ENCODE measurements at regions not wholly inside any gene's neighbourhood (a gene's known extent, or its start where the extent isn't known, plus 50 kb on each side); places are given as distances from the start of the nearest gene placed in this dataset.
"Not testable (repeated sequence)": the region's sequence is repeated elsewhere in the genome, so short reads cannot be mapped to it uniquely, and the experiment has no call there.

DNA sequence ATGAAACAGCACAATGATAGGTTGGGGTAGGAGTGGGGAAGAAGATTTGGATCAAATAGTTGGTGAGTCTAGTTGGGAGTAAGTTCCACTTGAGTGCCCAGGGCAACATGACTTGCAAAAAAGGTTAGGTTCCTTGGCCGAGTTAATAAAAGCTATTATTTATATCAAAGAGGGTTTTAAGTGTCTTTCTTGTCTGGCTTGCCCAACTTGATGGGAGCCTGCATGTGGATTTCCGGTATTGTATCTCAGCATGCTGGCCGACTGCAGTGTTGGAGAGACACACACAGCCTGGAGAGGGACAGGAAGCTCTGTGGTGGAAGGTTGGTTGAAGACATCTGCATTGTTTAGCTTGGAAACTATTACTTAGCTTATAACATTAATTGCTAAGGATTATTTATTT is 449.5 kb upstream of the TBL1XR1 start:
- DNase-seq: peak in 1 of 2 donors; percentile 22

DNA sequence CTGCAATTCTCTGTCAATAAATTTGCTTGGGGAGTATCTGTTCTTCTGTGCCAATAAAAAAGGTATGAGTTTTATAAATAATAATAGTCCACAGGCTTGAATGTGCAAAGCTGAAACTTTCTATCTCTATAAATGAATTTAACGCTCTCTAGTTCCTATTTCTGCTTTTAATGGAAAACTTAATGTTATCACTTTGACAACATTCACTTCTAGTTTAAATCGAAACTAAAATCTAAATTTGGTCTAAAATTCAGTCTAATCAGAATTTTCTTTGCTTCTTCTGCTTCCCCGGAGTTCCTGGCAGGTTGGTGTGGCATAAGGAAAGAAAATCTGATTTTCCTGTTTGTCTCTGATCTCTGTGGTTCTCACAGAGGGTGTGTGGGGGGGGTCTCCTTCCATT is 450.1 kb upstream of the TBL1XR1 start:
- DNase-seq: peak in 1 of 2 donors; percentile 8

DNA sequence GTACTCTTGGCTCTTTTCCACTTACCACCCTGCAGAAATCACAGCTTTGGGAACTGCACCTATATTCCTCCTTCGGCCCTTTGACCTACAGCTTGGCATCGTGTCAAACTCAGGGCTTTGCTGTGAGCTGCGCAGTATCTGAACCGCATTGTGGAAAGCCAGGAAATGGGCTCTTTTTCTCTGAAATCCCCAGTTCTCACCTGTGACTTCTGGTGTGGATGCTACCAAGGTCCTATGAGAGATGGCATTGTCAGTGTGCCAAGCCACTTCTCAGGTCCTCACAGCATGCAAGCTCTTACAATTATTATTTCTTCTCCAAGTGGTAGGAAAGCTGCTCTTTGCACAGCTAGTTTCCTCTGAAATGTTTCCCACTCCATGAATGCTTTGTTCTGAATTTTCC is 450.6 kb upstream of the TBL1XR1 start:
- DNase-seq: no peak

DNA sequence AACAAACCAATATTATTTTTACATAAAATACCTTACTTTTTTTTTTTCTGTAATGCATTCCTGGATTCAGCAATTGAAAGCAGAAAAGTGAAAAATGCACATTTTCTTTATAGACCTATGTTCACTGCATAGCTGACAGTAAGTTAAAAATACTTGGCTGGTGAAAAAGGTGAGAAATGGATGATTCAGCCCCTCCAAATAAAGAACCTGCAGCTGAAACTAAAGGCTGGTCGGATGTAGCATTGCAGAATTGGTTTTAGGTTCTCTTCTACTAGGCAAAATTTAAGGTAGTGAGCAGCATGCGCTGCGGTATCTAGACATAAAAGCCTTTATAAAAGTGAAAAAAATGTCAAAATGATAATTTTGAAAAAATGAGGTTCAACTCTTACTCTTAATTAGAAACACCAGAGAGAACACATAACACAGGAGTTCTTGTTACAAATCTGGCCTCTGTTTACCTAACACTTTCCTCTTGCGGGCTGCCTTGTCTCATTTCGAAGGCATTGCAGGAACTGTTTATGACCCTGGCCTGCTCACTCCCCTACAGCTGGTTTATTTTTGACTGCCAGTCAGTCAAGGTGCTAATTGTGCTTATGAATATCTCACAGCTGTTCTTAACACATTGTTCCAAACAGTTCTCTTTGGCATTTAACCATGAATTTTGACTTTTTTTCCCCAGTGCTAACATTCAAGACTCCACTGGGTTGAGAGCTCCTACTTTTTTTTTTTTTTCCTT is 455.4 kb upstream of the TBL1XR1 start:
- DNase-seq: no peak

DNA sequence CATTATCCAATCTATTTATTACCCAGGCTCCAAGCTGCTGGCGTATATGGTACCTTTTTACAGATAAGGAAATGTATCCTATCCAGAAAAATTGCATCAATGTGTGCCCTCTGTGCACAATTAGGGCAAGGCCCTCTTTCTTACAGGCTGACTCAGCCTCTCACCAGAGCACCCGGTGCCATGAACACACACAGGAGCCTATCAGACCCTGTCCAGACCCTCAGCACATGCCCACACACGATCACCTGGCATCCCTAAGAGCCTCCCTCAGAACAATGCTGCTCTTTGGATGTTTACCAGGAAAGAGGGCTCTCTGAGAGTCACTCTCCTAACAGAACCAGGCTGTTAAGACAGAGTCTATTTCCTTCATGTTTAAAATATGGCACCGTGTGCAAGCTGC is 460.0 kb upstream of the TBL1XR1 start:
- no peak for DNase-seq

DNA sequence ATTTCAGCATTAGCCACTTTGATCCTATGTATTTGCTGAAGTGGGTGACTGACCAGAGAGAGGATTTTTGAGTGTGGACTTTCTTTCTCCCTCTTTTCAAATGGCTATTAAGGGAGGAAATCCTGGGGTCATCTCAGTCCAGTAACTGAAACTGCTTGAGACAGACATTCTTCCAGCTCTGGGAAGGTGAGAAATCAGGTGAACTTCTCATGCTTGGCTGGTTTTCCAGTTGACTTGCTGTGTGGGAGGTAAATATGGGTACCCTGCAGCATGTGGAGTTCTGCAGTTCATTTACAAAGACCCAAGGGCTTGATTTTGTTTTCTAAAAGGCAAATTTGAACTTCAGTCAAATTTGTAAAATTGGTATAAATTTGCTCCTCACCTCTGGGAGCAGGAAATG is 461.1 kb upstream of the TBL1XR1 start:
- DNase-seq: no peak

DNA sequence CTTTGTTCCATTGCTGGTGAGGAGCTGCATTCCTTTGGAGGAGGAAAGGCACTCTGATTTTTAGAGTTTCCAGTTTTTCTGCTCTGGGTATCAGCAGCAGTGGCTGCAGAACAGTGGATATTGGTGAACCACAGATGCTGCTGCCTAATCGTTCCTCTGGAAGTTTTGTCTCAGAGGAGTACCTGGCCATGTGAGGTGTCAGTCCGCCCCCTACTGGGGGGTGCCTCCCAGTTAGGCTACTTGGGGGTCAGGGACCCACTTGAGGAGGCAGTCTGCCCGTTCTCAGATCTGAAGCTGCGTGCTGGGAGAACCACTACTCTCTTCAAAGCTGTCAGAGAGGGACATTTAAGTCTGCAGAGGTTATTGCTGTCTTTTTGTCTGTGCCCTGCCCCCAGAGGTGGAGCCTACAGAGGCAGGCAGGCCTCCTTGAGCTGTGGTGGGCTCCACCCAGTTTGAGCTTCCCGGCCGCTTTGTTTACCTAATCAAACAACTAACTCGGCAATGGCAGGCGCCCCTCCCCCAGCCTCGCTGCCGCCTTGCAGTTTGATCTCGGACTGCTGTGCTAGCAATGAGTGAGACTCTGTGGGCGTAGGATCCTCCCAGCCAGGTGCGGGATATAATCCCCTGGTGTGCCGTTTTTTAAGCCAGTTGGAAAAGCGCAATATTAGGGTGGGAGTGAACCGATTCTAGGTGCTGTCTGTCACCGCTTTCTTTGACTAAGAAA is 467.3 kb upstream of the TBL1XR1 start:
- not testable (repeated sequence) for DNase-seq

DNA sequence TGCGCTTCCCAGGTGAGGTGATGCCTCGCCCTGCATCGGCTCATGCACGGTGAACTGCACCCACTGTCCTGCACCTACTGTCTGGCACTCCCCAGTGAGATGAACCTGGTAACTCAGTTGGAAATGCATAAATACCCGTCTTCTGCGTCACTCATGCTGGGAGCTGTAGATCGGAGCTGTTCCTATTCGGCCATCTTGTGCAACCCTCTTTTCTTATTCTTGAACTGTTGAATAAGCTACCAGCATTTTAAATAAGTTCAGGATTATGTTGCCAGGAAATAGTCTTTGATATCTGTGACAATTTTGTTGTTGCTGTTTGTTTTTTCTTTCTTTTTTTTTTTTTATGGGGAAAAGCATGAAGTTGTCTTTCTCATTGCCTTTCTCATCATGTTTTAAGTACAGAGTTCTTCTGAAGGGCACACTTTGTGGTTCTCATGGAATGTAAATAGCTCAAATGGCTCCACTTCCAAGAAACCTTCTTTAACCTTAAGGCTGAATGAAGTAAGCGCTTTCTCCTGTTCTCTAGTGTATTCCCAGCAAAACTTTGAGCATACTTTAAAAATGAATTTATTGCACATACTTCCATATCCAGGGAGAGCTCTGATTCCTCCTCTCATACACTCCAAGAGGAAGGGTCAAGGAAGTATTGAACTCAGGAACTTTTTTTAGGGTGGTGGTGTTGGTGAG is 468.0 kb upstream of the TBL1XR1 start:
- DNase-seq: no peak

DNA sequence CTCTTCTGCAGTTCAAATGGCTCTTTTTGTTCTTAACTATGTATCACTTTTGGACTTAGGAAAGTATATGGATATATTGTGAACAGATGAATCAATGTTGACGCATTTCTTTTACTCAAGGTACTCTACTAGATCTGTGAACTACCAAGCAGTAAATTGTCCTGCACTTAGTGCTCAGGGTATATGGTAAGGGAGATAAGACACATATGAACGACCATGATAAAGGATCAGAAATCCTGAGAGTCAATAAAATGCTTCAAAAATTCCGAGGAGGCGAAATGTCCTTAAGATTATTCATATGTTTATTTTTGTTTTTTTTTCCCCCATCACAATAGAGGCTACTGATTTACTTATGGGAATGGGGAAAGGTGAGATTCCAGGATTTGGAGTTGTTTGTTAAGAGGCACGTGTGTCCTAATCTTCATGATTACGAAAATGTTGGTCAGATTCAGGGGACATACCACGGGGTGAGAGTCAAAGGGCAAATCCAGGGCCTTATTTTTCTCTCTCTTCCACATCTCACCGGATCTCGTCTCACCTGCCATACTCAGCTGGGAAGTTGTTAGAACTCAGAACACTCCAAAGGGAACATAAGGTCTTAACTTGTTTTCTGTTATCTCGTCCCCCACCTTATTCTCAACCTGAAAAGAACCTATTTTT is 475.1 kb upstream of the TBL1XR1 start:
- no peak for DNase-seq

DNA sequence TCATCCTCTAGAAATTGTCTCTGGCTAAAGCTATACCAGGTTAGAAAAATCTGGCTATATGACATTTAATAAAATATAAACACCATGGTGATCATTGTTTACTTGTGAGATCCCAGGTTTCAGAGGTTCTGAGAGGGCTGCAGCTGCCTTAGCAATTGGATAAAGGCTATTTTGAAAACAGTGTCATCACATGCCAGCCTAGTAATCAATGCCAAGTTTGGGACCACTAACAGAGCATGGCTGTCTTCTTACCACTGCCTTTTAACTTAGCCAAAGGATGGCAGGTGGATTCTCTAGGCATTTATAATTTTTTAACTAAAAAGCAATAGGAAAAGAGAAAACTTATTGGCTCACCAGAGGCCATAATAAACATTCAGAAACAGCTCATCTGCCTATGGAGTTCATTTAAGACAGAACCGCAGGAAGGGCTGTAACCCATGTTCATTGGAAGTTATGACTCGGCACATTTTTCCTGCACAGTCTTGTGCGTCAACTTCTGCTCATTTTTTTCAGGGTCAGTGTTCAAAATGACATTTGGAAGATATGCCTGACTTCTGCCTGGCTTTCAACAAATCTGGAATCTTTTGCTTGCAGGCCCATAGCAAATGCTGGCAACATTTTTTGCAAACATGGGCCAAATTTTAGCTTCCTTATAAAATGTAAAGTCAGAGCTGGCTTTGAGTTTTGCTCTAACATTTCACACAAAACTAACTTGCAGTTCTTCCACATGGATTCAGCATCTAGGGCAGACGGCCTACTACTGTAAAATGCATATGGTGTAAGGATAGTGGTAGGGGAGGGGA is 476.0 kb upstream of the TBL1XR1 start:
- peak; percentile 16 to 26 for DNase-seq

DNA sequence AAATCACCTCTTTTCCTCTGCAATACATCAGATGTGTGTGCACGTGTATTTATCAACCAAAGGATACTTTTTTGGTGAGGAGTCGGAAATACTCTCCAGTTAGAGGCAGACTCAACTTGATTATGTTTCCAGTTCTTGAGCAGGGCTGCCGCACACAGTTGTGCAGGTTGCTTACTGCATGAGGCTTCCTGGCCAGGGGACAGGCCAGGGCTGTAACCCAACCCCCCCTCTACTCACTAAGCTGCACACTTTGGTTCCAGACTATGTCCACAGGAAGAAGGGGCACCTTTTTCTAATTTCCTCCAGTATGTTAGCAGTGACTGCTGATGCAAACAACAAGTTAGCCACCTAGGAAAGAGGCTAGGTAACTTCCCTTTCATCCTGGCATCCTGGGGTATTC is 476.9 kb upstream of the TBL1XR1 start:
- DNase-seq: no peak

DNA sequence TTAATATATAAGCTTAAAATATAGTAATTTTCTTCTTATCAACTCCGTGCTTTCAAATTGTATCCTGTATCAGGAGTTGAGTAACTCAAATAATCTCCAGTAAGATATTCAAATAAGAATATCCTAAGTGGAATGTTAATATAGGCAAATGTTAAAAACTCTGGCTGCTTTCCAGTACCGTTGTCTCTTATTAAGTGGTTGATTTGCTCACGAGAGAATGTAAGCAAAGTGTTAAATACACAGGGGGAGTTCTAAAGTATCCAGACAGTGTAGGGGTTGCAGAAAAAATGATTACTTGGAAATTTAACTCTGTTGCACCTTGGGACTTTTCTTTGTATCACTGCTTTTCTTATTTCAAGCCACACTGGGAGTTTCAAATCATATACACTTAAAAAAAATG is 478.9 kb upstream of the TBL1XR1 start:
- DNase-seq: no peak

DNA sequence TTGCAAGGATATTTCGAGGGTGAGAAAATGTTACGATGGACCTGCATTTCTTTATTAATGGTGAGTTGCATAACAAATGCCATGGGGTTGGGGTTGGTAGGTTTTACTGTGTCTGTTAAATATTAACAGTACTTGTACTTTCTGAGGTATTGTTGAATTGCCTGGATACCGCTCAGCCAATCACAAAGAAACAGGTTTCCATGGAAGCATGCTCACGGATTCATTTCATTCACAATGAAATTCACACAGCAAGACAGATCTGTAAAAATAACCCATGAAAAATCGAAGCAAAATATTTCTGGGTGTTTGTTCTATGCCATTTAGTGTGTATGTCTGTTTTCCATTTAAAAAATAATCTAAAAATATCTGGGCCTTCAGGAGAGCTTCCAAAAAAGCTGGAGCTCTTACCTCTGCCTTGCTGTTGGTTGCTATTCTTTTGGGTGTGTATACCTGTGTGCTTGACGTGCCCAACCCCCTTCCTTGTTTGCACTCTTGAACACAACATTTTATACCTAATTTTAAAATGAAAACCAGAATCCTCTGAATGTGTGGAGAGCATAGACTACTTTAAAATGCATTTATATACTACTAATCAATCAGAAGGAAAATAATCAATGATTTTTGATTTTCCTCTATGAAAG is 479.8 kb upstream of the TBL1XR1 start:
- no peak for DNase-seq

DNA sequence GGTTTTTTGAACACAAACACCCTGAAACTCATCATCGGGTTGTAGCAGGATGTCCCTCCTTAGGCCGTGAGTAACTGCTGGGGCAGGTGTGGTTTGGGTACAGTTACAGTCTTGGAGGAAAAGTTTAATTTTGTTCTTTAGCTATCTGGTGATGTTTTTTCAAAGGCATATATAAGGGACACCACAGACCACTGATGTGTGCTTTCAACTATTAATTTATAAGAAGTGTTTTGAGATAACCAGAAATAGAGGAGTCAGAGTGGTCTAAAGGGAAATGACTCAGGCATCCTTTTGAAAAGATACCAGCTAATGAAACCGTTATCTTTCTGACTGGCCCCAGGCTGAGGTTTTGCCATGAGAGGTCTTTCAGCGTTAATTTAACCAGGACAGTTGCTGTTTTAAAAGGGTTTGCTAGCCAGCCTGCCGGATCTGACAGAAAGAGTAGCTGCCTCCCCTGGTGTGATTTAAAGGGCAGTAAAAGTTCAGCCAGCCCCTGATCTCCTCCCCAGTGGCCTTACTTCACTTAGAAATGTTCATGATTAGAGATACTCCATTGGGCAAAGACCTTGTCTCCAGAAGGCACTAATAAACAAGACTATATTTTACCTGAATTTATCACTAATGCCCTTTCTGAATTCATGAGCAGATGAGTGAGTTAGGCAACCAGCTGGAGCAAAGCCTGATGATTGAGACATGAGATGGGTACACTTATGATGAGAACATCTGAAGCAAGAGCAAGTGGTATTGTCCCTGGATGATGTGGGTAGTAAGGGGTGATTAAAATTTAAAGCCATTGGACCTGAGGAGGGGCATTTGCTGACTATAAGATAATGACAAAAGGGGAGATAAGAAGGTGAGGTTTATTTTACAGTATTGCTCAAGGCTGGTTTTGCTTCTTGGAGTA is 482.5 kb upstream of the TBL1XR1 start:
- no peak for DNase-seq

DNA sequence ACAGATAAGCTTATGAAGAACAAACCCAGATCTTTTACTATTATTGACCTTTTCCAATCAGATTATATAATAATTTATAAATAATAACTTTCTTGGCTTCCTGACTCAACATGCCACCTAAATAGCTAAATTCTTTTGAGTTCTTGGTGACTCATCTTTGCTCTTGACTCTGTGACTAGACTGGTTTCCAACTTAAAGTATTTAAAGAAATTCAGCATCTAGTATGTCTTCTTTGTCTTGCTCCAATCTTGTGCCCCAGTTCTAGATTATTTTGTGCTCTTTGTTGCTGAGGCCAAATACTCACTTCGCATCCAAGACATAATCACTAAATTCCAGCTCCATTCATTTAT is 483.2 kb upstream of the TBL1XR1 start:
- no peak for DNase-seq

DNA sequence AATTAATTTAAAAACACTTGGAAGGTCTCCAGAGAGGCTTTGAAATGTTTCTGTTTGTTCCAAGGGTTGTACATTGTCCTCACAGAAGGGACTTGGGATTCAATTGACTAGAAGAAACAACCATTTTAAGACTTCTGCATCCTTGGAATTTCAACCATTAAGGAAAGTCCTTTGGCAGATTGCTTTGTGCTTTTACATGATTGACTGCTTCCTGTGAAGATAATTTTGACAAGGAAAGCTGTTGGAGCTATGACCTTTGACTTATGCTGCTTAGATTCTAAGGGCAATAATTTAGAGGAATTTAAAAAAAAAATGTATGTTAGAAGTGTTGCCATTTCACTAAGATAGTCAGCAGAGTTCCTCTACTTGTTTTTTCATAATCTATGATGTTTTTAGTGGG is 483.9 kb upstream of the TBL1XR1 start:
- no peak for DNase-seq

DNA sequence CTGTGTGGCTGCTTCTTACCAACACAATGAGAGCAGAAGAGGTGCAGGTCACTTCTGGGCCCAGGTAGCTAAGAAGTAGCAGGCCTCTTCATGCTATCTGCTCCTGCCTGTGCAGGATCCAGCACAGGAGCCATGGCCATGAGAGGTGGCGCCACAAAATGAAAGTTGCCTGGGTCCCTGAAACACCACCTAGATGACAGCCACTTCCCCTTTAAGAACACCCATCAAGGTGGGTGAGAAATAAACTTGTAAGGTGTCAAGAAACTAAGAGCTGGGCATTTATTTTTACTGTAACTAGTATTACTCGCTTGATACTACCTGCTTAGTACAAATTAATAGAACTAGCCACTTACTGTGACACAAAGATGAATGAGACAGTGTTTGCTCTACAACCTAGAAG is 484.6 kb upstream of the TBL1XR1 start:
- DNase-seq: no peak

DNA sequence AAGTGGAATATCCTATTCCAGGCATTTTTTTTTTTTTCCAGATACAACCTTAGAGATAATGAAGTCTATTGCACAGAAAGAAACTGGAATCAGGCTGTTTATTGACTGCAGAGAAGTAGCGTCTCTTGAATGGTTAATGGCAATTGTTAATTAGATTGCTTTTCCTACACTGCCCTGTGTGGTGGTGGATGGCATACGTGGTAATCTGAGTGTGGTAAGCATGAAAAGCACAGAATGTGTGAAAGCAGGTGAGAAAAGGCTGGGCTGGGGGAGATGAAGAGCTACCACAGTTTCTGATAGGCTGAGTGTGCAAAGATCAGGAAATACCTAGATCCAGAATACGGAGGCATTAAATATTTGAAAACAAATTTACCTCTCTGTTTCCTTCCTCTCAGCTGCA is 486.3 kb upstream of the TBL1XR1 start:
- no peak for DNase-seq

DNA sequence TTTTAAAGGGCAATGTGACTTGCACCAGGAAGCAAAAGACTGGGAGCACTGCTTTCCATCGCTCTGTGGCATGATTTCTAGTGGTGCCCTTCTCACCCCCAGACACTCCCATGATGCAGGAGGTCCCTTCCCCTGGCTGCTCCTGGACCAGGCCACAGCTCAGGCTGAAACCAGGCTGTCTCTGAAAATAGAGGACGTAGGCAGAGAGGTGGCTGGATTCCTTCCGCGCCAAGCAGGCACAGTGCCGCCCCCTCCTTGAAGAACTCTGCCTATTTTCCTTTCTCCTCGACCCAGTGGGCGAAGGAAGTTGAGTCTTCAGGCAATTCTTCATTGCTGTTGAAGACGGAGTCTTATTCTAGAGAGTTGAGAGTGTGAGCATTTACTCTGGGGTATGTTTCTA is 489.4 kb upstream of the TBL1XR1 start:
- no peak for DNase-seq

DNA sequence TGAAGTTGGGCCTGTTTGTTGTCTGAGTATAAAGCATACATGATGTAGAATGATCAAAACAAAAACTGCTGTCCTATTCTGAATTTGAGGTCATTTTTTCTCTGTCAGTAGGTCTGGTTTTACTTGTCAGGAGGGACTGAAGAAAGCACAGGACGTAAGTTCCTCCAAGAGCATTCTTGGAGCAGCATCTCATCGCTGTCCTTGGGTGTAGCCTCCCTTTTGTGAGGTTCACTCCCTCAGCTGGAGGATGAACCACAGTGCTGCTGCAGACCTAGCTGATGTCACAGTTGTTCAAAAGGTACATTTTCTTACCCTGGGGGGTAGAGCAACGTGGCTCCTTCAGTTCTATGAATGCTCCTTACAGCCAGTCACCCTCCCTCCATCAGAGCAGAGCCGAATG is 490.0 kb upstream of the TBL1XR1 start:
- DNase-seq: no peak

DNA sequence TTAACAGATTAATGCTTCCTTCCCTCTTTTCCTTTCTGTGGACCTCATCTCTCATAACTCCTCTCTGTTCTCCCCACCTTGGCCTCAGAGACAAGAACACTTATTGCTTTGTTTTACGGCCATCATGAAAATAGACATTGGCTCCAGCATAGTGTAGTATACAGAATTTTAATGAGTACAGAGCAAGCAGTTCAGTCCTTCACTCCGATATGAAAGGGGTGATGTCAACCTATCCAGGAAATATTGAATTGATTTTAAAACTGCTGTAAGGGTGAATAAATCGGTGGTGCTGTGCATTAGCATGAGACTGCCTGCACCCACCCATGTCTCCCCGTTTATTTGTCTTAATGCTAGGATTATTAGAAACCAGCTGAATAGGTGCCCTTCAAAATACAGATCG is 490.9 kb upstream of the TBL1XR1 start:
- DNase-seq: no peak
